Kasumi-1 (cell line): ENCODE measurements at regions not wholly inside any gene's neighbourhood (a gene's known extent, or its start where the extent isn't known, plus 50 kb on each side); places are given as distances from the start of the nearest gene placed in this dataset.

Source experiments
- DNase-seq, 2 experiments: peaks; one replicate each; lab custom pipeline; 2025; lab: John Stamatoyannopoulos, UW

GRCh38 chr15:79230766-79231165 is 51.8 kb upstream of the ANKRD34C start:
- no peak for DNase-seq

- DNase-seq = no peak
Measured at GRCh38 chr15:79222808-79223207, 59.7 kb upstream of the ANKRD34C start.

GRCh38 chr15:79221696-79222095 is 60.8 kb upstream of the ANKRD34C start:
- DNase-seq = no peak

- no peak for DNase-seq
Measured at GRCh38 chr15:79219393-79220056, 63.0 kb upstream of the ANKRD34C start.

GRCh38 chr15:79218588-79219200 is 63.8 kb upstream of the ANKRD34C start:
- DNase-seq = no peak

GRCh38 chr15:79213650-79214049 is 68.9 kb upstream of the ANKRD34C start:
- DNase-seq = no peak

GRCh38 chr15:79212589-79213157 is 69.8 kb upstream of the ANKRD34C start:
- DNase-seq = no peak

GRCh38 chr15:79211481-79211880 is 71.0 kb upstream of the ANKRD34C start:
- DNase-seq = no peak

GRCh38 chr15:79209690-79210089 is 72.8 kb upstream of the ANKRD34C start:
- DNase-seq = no peak

- DNase-seq = no peak
Measured at GRCh38 chr15:79209116-79209515, 73.4 kb upstream of the ANKRD34C start.

GRCh38 chr15:79208179-79208578 is 74.3 kb upstream of the ANKRD34C start:
- DNase-seq = no peak

- no peak for DNase-seq
Measured at GRCh38 chr15:79206940-79207339, 75.6 kb upstream of the ANKRD34C start.

- no peak for DNase-seq
Measured at GRCh38 chr15:79204886-79205675, 77.4 kb upstream of the ANKRD34C start.

- DNase-seq = no peak
Measured at GRCh38 chr15:79198461-79198860, 84.1 kb upstream of the ANKRD34C start.

- no peak for DNase-seq
Measured at GRCh38 chr15:79197285-79197684, 85.2 kb upstream of the ANKRD34C start.

GRCh38 chr15:79195802-79196201 is 86.7 kb upstream of the ANKRD34C start:
- no peak for DNase-seq

GRCh38 chr15:79195239-79195638 is 87.3 kb upstream of the ANKRD34C start:
- no peak for DNase-seq

GRCh38 chr15:79194386-79194785 is 88.1 kb upstream of the ANKRD34C start:
- DNase-seq = no peak

- DNase-seq = no peak
Measured at GRCh38 chr15:79193549-79193948, 89.0 kb upstream of the ANKRD34C start.

GRCh38 chr15:79193103-79193502 is 89.4 kb upstream of the ANKRD34C start:
- no peak for DNase-seq

GRCh38 chr15:79192462-79193036 is 90.0 kb upstream of the ANKRD34C start:
- DNase-seq = no peak

- no peak for DNase-seq
Measured at GRCh38 chr15:79190093-79190492, 92.4 kb upstream of the ANKRD34C start.
